Inflammatory macrophage (primary cell): ENCODE measurements at regions not wholly inside any gene's neighbourhood (a gene's known extent, or its start where the extent isn't known, plus 50 kb on each side); places are given as distances from the start of the nearest gene placed in this dataset.
"Not testable (repeated sequence)": the region's sequence is repeated elsewhere in the genome, so short reads cannot be mapped to it uniquely, and the experiment has no call there.

Experiments
- DNase-seq, 2 donors: peaks; one replicate each; pipeline ENCODE4 v3.0.0-alpha.2; 2020 to 2022

DNA sequence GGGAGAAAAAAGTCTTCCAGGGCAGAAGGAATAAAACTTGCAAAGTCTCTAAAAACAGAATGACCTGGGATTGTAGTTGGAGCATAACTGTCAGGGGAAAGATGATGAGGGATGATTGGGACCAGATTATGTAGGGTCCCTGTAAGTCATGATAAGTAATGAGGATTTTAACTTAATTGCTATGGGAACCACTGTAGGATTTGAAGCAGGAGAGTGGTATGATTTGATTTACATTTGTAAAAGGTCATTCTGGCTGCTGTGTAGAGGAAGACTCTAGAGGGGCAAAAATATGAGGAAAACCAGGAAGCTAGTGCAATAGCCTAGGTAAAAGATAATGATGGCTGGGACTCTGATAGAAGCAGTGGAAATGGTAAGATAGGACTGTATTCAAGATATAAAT, 900.2 kb downstream of the DIAPH3 start:
- no peak for DNase-seq

DNA sequence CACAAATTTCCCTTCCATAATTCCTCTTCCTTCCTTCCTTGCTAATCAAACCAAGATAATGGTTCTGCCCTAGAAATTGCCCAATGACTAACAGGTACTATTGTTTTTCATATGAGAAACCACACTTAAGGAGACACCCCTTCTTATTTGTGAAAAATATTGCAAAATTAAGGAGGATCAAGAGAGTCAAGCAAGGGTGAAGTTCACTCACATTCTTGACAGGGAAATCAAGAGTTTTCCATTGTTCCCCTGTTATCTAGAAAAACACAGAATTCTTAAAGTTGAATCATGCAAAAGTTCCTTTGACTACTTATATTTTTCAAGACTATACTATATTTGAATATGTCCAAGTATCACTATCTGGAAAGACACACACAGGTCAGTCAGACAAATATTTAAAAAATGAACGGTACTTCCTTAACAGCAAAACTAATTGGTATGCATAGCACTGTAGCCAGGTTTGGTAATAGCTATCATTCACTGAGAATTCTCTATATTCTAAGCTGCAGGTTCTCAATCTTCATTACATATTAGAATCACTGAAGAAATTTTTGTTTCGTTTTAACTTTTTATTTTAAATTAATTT, 897.2 kb downstream of the DIAPH3 start:
- no peak for DNase-seq

DNA sequence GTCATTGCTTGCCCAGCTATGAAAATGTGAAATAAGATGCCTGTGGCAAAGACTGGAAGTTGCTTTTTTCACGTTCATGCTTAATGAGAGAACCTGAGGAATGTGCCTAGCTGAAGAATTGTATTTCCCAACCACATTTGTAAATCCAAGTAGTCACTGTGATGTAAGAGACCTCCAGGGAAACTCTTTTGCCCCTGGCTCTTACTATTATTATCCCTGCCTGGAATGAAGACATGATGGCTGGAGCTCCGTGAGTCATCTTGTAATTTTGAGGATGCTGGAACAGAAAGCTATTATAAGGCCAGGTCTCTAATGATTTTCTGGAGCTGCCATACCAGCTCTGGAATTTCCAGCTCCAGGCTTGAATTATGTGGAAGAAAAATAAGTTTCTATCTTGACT, 894.3 kb downstream of the DIAPH3 start:
- DNase-seq = no peak

DNA sequence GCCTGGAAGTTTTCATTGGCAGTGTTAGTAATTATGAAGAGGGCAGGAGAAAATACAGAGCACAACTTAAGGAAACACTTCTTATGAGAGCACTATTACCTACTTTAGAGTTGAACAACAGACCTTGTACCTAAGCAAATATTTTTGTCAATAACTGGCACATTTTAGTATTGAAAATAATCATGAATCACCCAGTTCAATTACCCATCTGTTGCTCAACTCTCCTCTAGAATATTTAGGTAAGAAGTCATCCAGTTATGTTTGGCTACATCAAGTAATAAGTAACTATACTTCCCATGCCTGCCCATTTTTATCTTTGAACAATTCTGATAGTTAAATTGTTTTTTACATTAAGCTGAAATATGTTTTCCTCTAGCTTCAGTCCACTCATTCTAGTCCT, 893.4 kb downstream of the DIAPH3 start:
- no peak for DNase-seq

DNA sequence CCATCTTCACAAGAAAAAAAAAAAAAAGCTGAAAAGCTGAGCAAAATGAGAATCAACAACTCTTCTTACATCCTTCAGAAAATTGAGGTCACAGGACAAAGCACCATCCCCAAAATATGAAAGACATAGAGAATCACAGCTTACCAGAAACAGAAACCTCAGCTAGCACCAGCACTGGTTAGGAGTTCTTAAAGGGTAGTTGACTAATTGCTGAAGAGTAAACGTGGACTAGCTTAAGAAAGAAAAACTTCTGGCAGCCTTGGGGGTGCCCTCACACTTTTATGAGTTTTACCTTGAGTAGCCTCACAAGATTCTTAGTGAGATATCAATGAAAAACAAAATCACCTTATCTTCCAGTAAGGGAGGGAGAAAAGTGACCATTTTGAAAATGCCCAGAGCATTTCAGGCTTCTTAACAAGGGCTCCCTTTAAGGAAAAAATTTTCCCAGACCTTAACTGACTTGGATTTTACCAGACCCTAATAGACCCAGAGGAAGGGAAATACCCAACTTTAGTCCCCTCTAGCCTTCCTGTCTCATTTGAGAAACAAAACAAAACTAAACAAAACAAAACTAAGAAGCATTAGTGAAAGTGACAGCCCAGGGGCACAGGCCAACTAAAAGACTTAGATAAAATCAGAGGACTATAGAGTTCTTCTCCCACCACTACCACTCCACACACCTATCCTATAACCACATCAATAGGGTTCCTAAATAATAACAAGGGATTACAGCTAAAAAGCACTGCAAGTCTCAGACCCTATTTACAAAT, 888.6 kb downstream of the DIAPH3 start:
- DNase-seq = no peak

DNA sequence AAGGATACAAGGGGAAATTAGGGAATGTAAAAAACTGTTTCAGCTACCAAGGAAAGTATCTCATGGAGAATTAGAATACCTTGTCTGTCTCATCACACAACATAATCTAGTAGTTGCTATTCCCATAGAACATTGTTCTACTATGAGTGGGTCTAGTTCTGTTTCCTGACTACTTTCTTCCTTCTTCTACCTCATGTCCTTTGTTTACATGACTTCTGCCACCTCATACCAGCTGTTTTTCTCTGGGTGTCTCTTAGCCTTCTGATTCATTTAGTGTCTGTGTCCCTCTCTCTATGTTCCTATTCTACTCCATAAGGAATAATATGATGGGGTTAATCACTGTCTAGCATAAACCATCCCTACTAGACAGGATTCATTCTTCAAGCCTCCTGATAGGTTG, 887.3 kb downstream of the DIAPH3 start:
- no peak for DNase-seq

DNA sequence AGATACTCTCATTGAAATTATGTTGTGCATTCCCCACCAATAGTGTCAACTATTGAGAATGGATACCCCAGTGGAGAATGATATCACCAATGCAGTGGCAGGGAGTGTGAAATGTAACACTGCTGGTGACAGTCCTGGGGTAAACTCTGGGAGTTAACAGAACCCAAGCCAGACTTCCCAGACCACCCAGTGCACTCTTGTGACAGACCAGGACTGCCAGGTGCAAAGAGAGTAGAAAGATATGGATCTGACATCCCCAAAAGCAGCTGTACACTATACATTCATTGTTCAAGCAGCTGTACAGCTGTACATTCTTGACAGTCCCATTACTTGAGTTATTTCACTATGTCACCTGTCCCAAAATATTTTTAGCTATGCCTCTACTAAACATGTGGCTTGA, 886.6 kb downstream of the DIAPH3 start:
- DNase-seq = no peak

DNA sequence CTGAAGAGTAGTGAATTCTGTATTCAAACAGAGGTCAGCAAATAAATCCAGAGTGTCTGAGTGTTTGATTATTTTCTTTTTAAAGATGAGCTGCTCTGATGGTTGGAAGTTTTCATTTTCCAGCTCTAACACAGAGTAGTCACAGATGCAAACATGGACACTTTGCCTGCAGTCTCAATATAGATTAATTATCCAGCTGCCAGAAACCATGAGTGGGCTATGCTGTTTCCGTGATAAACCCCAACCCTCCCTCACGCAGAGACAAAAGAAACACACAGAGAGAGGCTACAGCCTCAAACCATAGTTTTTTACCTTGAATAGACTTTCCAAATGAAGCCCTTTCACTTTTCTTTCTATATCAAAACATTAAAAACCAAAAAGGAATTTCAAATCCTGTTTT, 884.7 kb downstream of the DIAPH3 start:
- no peak for DNase-seq

DNA sequence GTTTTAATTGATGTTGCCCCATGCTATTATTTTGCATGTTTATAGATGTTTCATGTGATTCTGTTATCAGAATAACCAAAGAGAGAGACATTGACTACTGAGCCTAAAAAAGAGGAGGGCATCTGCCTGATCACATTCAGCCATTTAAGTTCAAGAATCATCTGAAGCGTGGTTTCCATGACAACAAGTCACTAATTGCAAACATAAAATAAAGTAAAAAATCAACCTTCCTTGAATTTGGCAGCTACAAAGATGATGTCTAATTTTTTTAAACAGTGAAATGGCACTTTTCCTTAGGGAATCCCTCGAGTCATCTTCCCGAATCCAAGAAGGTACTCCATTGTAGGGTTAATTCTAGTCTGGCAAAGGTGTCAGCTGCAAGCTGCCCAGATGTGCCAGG, 884.2 kb downstream of the DIAPH3 start:
- DNase-seq = no peak

DNA sequence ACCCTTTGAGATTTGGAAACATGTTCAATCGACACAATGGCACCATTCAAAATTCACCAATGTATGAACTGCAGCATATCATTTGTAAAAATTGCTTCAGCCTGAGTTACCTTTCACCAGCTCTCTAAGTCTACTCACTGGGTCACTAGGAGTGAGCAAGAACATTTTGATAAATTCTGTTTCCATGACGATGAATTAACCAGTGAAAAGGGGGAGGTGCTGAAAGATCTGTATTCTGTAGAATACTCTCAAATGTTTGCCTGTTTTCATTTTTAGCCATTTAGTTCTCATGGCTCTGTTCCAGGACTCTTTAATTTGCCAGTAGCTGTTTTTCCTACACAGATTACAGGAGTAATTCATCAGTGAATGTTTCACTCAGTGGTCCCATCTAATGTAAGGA, 883.4 kb downstream of the DIAPH3 start:
- DNase-seq = no peak

DNA sequence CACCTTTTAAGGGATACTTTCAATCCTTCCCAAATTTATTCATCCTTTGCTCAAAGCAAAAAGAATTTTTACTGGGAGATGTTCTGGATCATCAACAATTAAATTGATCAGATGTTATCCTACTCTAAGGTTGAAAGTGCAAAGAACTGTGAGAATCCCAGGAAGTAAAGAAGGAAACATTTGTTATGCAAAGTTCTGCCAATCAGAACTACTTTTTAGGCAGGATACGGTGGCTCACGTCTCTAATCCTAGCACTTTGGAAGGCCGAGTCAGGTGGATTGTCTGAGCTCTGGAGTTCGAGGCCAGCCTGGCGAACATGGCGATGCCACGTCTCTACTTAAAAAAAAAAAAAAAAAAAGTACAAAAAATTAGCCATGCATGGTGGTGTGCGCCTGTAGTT, 882.3 kb downstream of the DIAPH3 start:
- no peak for DNase-seq

DNA sequence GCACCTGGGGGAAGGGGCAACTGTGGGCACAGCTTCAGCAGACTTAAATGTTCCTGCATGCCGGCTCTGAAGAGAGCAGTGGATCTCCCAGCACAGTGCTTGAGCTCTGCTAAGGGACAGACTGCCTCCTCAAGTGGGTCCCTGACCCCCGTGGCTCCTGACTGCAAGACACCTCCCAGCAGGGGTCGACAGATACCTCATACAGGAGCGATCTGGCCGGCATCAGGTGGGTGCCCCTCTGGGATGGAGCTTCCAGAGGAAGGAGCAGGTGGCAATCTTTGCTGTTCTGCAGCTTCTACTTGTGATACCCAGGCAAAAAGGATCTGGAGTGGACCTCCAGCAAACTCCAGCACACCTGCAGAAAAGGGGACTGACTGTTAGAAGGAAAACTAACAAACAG, 871.5 kb downstream of the DIAPH3 start:
- DNase-seq = not testable (repeated sequence)

DNA sequence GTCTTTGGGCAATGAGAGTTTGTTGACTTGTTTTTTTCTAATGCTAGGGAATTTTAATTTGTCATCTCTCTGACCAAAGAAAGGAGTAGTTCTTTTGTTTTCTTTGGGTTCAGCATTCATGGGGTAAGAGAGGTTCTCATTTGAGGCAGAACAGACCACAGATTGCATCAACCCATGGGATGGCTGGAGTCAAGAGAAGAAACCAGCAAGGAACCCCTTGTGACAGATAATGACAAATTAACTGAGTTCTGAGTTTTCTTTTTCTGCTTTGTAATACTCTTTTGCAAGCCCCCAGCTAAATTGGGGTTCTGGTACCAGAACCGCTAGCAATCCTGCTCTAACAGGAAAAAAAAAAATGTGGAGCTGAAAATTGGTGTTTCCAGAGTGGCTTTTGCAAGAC, 864.1 kb downstream of the DIAPH3 start:
- DNase-seq = no peak

DNA sequence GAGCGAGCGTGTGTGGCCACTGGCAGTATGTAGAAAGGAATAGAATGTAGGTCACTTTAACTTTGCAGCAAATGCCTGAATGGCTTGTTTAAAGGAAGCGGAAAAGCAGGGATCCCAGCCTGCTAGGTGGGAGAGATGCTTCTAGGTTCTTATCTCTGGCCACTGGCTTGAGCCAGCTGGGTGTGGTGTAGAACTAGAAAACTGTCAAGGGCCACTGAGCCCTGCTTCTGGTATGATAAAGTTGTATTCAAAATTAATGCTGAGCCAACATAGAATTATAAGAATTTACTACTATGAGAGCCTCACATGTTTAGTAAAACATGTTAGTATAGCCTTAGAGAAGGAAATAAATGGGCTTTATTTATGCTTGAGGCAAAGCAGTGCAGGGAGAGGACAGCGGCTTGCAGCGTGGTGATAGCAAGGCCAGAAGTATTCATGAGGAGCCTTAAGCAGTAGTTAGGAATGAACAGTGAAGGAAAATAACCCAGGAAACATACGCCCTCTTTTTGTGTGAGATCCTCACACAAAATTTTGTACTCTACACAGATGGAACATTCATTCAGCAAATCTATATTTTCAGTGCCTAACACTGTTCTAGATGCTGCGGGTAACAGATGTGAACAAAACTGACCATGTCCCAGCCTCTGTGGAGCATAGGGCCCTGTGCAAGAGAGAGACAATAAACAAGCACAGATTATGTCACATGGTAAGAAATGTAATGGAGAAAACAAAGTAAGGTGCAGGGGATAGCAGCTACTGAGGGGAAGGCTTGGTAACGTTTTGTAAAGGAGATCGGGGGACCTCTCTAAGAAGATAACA, 863.2 kb downstream of the DIAPH3 start:
- no peak for DNase-seq

DNA sequence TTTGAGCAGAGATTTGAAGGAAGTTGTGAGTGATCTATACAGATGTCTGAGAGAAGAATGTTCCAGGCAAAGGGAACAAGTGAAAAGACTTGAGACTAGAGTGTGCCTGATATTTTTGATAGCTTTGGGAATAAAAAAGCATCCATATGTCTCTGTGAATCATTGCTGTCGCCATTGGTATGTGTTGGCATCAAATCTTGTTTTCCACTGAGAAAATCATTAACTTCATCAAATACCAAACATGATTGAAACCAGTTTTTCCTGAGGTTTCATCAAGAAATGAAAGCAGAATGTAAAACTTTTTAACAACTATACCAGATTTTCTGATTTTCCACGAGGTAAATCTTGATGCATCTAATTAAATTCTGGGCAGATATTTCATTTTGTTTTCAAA, 862.6 kb downstream of the DIAPH3 start:
- no peak for DNase-seq

DNA sequence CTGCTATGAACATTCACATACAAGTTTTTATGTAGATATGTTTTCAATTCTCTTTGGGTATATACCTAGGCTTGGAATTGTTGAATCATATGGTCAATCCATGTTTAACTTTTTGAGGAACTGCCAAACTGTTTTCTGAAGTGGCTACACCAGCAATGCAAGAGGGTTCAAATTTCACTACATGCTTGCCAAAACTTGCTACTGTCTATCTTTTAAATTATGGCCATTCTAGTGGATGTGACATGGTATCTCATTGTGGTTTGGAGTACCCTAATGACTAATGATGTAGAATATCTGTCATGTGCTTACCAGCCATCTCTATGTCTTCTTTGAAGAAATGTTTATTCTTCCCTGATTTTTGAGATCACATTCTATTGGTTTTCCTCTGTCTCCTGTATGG, 860.3 kb downstream of the DIAPH3 start:
- DNase-seq = no peak

DNA sequence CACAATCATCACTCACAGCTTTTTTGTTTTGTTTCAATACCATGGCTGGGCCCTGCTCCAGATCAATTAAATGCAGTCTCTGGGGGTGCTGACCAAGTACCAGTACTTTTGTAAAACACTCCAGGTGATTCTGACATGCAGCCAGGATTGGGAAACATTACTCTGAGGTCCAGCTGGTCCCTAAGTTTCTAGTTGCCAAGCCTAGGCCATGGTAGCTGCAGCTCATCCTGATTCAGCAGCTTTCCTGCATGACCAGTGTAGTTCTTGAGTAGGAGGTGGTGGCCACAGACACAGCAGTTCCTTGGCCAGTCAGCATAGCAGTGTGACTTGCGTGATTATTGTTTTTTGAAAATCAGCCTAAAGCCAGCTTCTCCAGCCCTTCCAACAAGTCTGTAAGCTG, 859.1 kb downstream of the DIAPH3 start:
- DNase-seq = no peak

DNA sequence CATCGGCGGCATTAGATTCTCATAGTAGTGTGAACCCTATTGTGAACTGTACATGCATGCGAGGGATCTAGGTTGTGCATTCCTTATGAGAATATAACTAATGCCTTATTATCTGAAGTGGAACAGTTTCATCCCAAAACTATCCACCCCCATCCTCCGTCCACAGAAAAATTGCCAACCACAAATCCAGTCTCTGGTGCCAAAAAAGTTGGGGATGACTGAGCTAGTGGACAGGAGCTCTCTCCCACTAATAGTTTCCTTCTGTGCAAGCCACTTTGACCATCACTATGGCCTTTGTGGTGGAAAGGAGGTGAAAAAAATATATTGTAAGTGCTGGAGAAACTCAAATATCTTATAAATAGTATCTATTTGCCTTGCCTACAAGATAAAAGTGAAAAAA, 857.8 kb downstream of the DIAPH3 start:
- DNase-seq = no peak

DNA sequence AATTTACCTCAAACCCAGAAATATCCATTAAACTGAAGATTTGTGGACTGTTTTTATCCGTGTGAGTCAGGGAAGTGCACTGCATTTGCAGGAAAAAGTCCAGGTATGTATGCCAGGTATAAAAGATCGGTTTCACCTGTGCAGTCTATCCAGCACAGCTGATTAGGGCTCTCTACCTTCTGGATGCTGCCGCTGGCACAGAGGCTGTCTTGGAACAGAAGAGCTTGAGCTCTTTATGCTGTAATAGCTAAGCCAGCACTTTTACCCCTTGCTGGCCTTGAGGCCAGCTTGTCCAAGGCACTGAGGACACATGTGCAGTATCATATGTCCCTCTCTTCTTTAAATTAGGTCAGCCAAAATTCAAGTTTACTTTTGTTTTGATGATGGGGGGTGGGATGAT, 851.0 kb downstream of the DIAPH3 start:
- no peak for DNase-seq

DNA sequence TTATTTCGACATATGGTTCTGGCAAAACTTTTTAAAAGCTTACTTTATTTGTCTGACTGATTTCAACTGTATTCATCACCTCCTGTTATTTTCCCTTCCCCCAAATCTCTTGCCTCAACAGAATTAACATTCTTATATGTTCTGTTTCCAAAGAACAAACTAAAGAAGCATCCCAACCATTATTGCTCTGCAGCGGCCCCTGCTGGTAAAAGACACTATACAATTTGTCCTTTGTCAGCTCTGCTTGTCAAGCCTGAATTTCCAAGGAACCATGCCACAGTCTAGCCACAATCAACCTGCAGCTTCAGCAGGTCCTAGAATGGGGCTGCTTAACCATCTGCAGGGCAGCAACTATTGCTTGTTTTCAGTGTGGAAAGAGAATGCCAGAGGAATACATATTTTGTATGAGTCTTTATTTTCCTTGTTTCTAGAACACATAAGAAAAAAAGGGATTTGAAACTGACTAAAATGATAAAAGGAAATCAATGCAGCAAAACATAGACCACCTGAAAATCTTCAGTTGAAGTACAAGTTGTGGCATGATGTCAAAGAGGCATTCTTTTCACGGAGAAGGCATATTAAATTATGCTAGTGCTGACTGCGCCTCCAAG, 845.3 kb downstream of the DIAPH3 start:
- peak; percentile 53 to 66 for DNase-seq

DNA sequence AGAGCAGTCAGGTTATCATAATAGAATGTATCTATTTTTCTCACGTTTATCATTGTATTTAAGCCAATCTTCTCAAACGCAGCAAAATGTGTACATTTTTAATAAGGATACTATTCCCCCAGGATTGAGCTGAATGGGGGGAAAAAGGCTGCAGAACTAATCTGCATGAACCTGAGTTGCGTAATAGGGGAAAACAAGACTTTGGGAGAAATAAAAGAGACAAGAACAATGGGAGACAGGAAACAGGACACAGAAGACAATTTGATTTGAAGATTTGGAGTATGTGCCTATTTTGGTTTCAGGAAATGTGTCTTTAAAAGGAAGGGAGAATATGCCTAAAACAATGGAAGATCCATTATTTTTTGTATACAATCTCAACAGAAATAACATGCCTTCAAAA, 844.5 kb downstream of the DIAPH3 start:
- DNase-seq = no peak

DNA sequence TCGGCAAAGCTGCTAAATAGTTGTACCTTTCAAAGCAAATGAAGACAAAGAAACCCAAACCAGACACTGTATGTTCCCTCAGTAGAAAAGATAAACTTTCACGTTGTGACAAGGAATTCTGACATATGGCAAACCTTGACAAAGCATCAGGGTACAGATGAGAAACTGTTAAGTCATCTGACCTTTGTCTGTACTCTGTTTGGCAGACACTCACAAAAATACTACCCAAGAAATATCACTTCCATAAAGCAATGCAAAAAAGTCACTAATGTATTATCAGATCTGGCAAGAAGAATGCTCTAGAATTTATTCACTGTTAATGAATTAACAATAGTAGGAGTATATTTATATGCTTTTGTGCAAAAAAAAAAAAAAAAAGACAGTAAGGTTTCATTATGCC, 843.7 kb downstream of the DIAPH3 start:
- no peak for DNase-seq

DNA sequence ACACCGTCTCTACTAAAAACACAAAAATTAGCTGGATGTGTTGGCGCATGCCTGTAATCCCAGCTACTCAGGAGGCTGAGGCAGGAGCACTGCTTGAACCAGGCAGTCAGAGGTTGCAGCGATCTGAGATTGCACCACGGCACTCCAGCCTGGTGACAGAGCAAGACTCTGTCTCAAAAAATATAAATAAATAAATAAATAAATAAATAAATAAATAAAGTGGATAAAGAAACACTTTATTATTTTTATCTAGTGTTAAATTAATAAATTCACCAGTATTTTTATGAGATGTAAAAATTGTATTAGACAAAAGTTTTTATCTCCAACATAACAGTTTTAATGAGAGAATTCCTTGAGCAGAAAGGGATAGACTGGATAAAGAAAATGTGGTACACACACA, 839.3 kb downstream of the DIAPH3 start:
- not testable (repeated sequence) for DNase-seq

DNA sequence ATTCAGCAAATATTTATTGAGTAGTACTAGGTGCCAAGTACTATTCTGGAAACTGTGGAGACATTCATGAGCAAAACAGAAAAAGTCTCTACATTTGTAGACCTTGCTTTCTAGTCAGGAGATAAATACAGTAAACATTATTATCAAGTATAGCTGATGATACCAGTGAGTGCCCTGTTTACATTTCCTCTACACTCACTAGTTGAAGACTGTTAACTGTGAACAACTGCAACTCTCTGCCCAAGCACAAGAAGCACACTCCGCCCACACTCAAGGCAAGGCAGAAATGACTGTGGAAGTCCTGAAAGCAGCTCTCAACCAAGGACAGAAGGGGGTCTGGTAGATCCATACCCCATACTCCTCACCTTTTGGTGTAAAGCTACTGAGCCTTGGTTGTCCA, 837.0 kb downstream of the DIAPH3 start:
- DNase-seq = no peak
